Activated CD8-positive, alpha-beta T cell treated with anti-CD3 and anti-CD28 coated beads for 36 hours (primary cell): ENCODE measurements at regions not wholly inside any gene's neighbourhood (a gene's known extent, or its start where the extent isn't known, plus 50 kb on each side); places are given as distances from the start of the nearest gene placed in this dataset.

ENCODE experiments used
- ATAC-seq: fragments of 200-7000 bp; cut with Tn5 transposase; one replicate; pipeline ENCODE4 v1.10.0; 2021; ENCODE audit warnings: mild to moderate bottlenecking, moderate library complexity
- CTCF ChIA-PET: fragments of 350-600 bp; sonication (Branson Sonifier 250); formaldehyde crosslinking; loops from one replicate; lab custom pipeline; 2021; ENCODE audit warnings: antibody characterized with exemption; lab: Charles Lee
- POLR2A ChIA-PET: fragments of 350-600 bp; sonication (Branson Sonifier 250); formaldehyde crosslinking; loops from one replicate; lab custom pipeline; 2021; ENCODE audit warnings: antibody characterized with exemption; lab: Charles Lee
- DNase-seq: peaks from one replicate; pipeline ENCODE4 v3.0.0-alpha.2; 2020
- H3K27ac Mint-ChIP-seq: one replicate; pipeline ENCODE4 v1.8.0; 2021; ENCODE audit warnings: mild to moderate bottlenecking, mixed read lengths
- H3K27me3 Mint-ChIP-seq: one replicate; pipeline ENCODE4 v1.8.0; 2021; ENCODE audit warnings: mixed read lengths
- H3K36me3 Mint-ChIP-seq: one replicate; pipeline ENCODE4 v1.8.0; 2021; ENCODE audit warnings: low read depth, mixed read lengths
- H3K4me1 Mint-ChIP-seq: one replicate; pipeline ENCODE4 v1.8.0; 2021; ENCODE audit warnings: low read depth, mixed read lengths
- H3K4me3 Mint-ChIP-seq: one replicate; pipeline ENCODE4 v1.8.0; 2021; ENCODE audit warnings: mild to moderate bottlenecking, moderate library complexity, mixed read lengths
- H3K9me3 Mint-ChIP-seq: one replicate; pipeline ENCODE4 v1.8.0; 2021; ENCODE audit warnings: mixed read lengths
- CTCF ChIP-seq: fragments of 200-600 bp; IDR thresholded peaks from one replicate; pipeline ENCODE4 v1.8.0; 2022; ENCODE audit warnings: antibody characterized with exemption, mild to moderate bottlenecking
- intact Hi-C: fragments of 100-400 bp; cut with micrococcal nuclease; formaldehyde crosslinking; loops from one replicate; pipeline ENCODE4 v1.10.0; 2022

GRCh38 chr4:59685626-59686025 lies 1514.5 kb upstream of the ADGRL3 start:
- no peaks in the 10 kb centered on the region for H3K36me3 Mint-ChIP-seq

GRCh38 chr4:59689149-59689548 lies 1511.0 kb upstream of the ADGRL3 start:
- POLR2A ChIA-PET = no interaction called here
- DNase-seq (no peak), ATAC-seq (no peak)

More at GRCh38 chr4:59685626-59686025, 1514.5 kb upstream of the ADGRL3 start:
- Mint-ChIP-seq H3K27me3 (no peaks in the 10 kb centered on the region), H3K4me1 (no peaks in the 10 kb centered on the region), H3K9me3 (peaks cover 8% of the 10 kb centered on the region), H3K27ac (no peak overlapping the region), H3K4me3 (no peak overlapping the region)
- ATAC-seq (no peak), DNase-seq (no peak)
- POLR2A ChIA-PET = no interaction called here
- CTCF ChIA-PET = no interaction called here
- intact Hi-C loops = no loop called here
- TF ChIP-seq CTCF = no peak

GRCh38 chr4:59695355-59696053 lies 1504.6 kb upstream of the ADGRL3 start:
- Mint-ChIP-seq H3K27me3 (no peaks in the 10 kb centered on the region), H3K9me3 (peaks cover 2% of the 10 kb centered on the region), H3K4me3 (no peak overlapping the region), H3K36me3 (no peaks in the 10 kb centered on the region), H3K27ac (no peak overlapping the region), H3K4me1 (no peaks in the 10 kb centered on the region)
- DNase-seq (no peak), ATAC-seq (no peak)
- POLR2A ChIA-PET = no interaction called here
- TF ChIP-seq CTCF = no peak
- intact Hi-C loops = no loop called here
- CTCF ChIA-PET = no interaction called here

More at GRCh38 chr4:59689149-59689548, 1511.0 kb upstream of the ADGRL3 start:
- Mint-ChIP-seq H3K4me1 (no peaks in the 10 kb centered on the region), H3K36me3 (no peaks in the 10 kb centered on the region), H3K27me3 (no peaks in the 10 kb centered on the region), H3K27ac (no peak overlapping the region), H3K9me3 (peaks cover 6% of the 10 kb centered on the region), H3K4me3 (no peak overlapping the region)
- CTCF ChIA-PET = no interaction called here
- intact Hi-C loops = no loop called here
- no peak for TF ChIP-seq CTCF

- Mint-ChIP-seq H3K4me1 (no peaks in the 10 kb centered on the region), H3K4me3 (no peak overlapping the region), H3K36me3 (no peaks in the 10 kb centered on the region), H3K27me3 (no peaks in the 10 kb centered on the region), H3K9me3 (peaks cover 5% of the 10 kb centered on the region), H3K27ac (no peak overlapping the region)
- no peak for TF ChIP-seq CTCF
- intact Hi-C loops = no loop called here
- ATAC-seq = no peak
- ChIA-PET CTCF (no interaction called here), POLR2A (no interaction called here)
- DNase-seq = no peak
Measured at GRCh38 chr4:59698041-59698440, 1502.1 kb upstream of the ADGRL3 start.

- Mint-ChIP-seq H3K9me3 (peaks cover 5% of the 10 kb centered on the region), H3K4me1 (no peaks in the 10 kb centered on the region), H3K27ac (no peak overlapping the region), H3K4me3 (no peak overlapping the region), H3K27me3 (no peaks in the 10 kb centered on the region), H3K36me3 (no peaks in the 10 kb centered on the region)
- ChIA-PET CTCF (no interaction called here), POLR2A (no interaction called here)
- intact Hi-C loops = no loop called here
- ATAC-seq (no peak), DNase-seq (no peak)
- TF ChIP-seq CTCF = no peak
Measured at GRCh38 chr4:59700651-59701050, 1499.5 kb upstream of the ADGRL3 start.
